Chondrocyte (in vitro differentiated cells): ENCODE measurements at regions not wholly inside any gene's neighbourhood (a gene's known extent, or its start where the extent isn't known, plus 50 kb on each side); places are given as distances from the start of the nearest gene placed in this dataset.

Experiments
- DNase-seq: peaks from one replicate; pipeline ENCODE4 v3.0.0; 2021; ENCODE audit warnings: mixed read lengths, low spot score
- H3K27ac Mint-ChIP-seq: one replicate; pipeline ENCODE4 v1.8.0; 2021; ENCODE audit warnings: mild to moderate bottlenecking, moderate library complexity, mixed read lengths; ENCODE audit not compliant: unreplicated experiment
- H3K27me3 Mint-ChIP-seq: 2 replicates; pipeline ENCODE4 v1.8.0; 2021; ENCODE audit warnings: low read depth, mixed read lengths
- H3K36me3 Mint-ChIP-seq: 2 replicates; pipeline ENCODE4 v1.8.0; 2021; ENCODE audit warnings: low read depth, mixed read lengths
- H3K4me1 Mint-ChIP-seq: 2 replicates; pipeline ENCODE4 v1.8.0; 2021; ENCODE audit warnings: low read depth, mild to moderate bottlenecking, mixed read lengths
- H3K4me3 Mint-ChIP-seq: one replicate; pipeline ENCODE4 v1.8.0; 2021; ENCODE audit warnings: mild to moderate bottlenecking, moderate library complexity, mixed read lengths; ENCODE audit not compliant: unreplicated experiment
- H3K9me3 Mint-ChIP-seq: 2 replicates; pipeline ENCODE4 v1.8.0; 2021; ENCODE audit warnings: low read depth, mixed read lengths
- TF ChIP-seq, protein P1 (sequence below): fragments of 200-600 bp; sonication (generic); IDR thresholded peaks from 2 replicates; pipeline ENCODE4 v1.5.0; 2021; ENCODE audit warnings: antibody characterized with exemption, mild to moderate bottlenecking, moderate library complexity

DNA sequence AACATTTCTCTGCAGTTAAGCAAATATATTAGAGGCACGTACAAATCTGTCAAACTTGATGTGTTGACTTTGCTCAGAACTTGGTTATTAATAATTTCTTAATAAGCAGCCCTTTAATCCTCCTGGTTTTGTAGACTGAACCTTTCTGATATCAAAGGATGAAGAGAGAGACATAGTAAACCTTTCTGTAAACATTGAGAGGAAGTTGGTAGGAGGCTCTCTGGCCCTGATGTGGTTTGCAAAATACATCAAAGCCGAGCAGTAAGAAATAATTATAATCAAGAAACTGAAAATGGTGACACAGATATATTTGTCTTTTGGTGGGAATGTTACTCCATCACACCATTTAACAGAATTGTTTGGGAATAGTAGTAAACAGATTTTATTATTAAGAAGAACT, 111.9 kb downstream of the OXSM start:
- Mint-ChIP-seq H3K27me3 (peaks cover 24% of the 10 kb centered on the region), H3K27ac (no peak overlapping the region), H3K4me1 (no peaks in the 10 kb centered on the region), H3K9me3 (no peaks in the 10 kb centered on the region), H3K4me3 (no peak overlapping the region), H3K36me3 (no peaks in the 10 kb centered on the region)
- TF ChIP-seq, protein P1, sequence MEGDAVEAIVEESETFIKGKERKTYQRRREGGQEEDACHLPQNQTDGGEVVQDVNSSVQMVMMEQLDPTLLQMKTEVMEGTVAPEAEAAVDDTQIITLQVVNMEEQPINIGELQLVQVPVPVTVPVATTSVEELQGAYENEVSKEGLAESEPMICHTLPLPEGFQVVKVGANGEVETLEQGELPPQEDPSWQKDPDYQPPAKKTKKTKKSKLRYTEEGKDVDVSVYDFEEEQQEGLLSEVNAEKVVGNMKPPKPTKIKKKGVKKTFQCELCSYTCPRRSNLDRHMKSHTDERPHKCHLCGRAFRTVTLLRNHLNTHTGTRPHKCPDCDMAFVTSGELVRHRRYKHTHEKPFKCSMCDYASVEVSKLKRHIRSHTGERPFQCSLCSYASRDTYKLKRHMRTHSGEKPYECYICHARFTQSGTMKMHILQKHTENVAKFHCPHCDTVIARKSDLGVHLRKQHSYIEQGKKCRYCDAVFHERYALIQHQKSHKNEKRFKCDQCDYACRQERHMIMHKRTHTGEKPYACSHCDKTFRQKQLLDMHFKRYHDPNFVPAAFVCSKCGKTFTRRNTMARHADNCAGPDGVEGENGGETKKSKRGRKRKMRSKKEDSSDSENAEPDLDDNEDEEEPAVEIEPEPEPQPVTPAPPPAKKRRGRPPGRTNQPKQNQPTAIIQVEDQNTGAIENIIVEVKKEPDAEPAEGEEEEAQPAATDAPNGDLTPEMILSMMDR = no peak
- no peak for DNase-seq

DNA sequence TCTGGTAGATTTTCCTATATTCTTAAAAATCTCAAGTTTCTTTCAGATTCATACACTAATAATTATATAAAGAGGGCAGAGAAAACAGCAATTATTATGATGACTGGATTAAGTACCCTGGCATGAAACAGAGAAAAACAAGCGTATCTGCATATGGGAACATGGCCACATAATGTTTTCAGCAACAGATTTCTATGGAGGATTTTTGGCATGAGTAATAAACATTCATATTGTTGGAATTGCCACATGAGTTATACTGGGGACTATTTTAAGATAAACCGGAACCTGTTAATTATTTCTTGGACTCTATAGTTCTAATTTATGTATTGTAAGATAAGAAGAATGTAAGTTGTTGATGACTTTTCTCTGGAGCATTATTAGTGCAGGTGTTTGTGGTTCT, 112.7 kb downstream of the OXSM start:
- H3K27ac Mint-ChIP-seq = no peak overlapping the region
- TF ChIP-seq, protein P1 = no peak

DNA sequence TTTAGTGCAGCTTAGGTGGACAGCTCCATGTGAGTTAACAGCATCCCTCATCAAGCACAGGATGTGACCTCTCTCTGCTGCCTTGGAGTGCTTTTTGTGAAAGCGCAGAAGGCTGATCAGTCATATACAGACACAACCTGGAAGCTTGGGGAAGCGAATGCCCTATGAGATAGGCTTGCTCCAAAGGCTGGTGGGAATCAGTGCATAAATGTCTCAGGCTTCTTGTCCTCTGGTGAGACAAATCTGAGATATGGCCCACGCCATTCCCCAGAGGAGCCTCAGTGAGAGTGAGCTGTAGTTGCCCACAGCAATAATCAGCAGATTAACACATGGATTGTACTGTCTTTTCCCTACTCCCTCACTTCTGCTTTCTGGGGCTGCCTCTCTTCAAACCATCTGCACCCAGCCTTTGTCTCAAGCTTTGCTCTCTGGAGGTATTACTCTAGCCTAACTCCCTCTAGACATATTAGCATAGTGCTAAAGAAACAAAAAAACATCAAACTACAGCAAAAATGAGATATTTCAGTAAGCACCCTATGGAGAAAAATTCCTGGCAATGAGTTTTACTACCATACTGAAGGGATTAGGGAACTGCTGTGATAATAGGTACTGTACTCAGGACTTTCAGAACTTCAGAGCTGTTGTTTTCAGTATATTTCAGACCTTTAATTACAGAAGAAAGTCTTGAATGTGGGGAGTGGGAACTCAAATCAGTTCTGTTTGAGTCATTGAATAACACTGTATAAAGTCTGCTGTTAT, 113.7 kb downstream of the OXSM start:
- Mint-ChIP-seq H3K36me3 (no peaks in the 10 kb centered on the region), H3K4me3 (no peak overlapping the region)

More for the DNA sequence above, 112.7 kb downstream of the OXSM start:
- H3K27me3 Mint-ChIP-seq = peaks cover 27% of the 10 kb centered on the region
- H3K9me3 Mint-ChIP-seq = no peaks in the 10 kb centered on the region
- no peak for DNase-seq
- H3K36me3 Mint-ChIP-seq = no peaks in the 10 kb centered on the region
- H3K4me1 Mint-ChIP-seq = no peaks in the 10 kb centered on the region
- H3K4me3 Mint-ChIP-seq = no peak overlapping the region

GRCh38 chr3:25904206-25904605, 114.3 kb downstream of the OXSM start:
- TF ChIP-seq, protein P1 = no peak
- no peak for DNase-seq
- Mint-ChIP-seq H3K9me3 (no peaks in the 10 kb centered on the region), H3K36me3 (no peaks in the 10 kb centered on the region), H3K27me3 (peaks cover 36% of the 10 kb centered on the region), H3K4me3 (no peak overlapping the region), H3K4me1 (no peaks in the 10 kb centered on the region), H3K27ac (no peak overlapping the region)

More for the DNA sequence above, 113.7 kb downstream of the OXSM start:
- Mint-ChIP-seq H3K27ac (no peak overlapping the region), H3K9me3 (no peaks in the 10 kb centered on the region), H3K27me3 (peaks cover 30% of the 10 kb centered on the region), H3K4me1 (no peaks in the 10 kb centered on the region)
- DNase-seq = no peak
- TF ChIP-seq, protein P1 = no peak

DNA sequence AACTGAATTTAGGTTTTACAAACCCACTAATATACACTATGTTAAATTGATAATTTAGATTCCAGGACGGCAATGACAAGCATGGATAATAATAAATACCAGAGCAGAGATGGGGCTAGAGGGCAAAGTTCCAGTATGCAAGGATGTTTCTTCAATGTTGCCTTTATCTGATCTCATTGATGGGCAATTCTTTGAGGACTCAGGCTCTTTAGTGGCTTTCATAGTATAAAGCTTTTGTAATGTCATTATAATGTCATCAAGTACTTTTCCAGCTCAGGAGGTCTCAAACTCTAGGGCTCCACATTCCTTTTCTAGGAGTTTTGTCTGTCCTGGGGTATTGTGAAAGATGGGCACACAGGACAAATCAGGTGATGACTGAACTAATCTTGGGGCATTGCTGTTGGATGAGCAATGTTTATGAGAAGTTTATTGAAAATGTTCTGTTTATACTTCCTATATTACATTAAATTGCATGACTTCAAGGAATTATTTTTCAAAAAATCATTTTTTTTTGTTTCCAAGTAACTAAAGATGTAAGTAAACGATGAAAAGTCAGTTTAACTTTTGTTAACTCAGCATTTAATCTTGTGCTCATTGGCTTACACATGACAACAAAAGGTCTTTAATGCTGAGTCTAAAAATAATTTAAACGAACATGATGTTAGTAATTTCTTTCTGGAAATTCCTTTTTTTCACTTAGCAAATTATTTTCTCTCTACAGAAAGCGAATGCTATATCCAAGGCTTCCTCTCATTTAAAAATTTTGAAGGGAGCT, 116.4 kb downstream of the OXSM start:
- TF ChIP-seq, protein P1 = no peak
- no peak overlapping the region for H3K4me3 Mint-ChIP-seq
- H3K27ac Mint-ChIP-seq = no peak overlapping the region
- no peaks in the 10 kb centered on the region for H3K36me3 Mint-ChIP-seq
- peaks cover 46% of the 10 kb centered on the region for H3K27me3 Mint-ChIP-seq
- H3K9me3 Mint-ChIP-seq = no peaks in the 10 kb centered on the region
- no peak for DNase-seq
- H3K4me1 Mint-ChIP-seq = no peaks in the 10 kb centered on the region
